ENCODE measurements at regions not wholly inside any gene's neighbourhood (a gene's known extent, or its start where the extent isn't known, plus 50 kb on each side); places are given as distances from the start of the nearest gene placed in this dataset.

DNA sequence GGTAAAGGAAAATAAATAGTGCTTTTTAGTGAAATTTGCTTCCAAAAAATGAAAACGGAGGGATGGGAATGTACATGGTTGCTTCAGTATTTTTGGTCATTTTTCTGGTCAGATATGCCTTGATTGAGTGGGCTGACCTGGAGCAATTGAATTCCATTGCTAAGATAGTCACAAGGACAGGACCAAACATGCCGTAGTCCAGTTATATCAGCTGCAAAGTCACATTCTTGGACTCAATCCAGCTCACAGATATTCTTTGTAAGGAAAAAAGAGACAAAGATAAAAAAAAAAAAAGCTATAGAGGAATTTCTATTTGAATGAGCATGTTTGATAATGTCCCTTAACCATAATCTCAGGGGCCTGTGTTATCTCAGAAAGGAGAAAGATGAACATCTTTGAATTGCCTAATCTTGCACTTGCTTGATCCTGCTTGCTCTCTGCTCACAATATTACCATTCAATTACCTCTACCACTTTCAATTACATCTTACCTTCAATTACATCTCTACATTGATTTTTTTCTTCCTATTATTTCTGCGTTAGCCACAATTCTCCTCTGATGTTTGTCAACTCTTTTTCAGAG, 75.4 kb upstream of the PACRGL start (continued):
- TF ChIP-seq, protein P1, sequence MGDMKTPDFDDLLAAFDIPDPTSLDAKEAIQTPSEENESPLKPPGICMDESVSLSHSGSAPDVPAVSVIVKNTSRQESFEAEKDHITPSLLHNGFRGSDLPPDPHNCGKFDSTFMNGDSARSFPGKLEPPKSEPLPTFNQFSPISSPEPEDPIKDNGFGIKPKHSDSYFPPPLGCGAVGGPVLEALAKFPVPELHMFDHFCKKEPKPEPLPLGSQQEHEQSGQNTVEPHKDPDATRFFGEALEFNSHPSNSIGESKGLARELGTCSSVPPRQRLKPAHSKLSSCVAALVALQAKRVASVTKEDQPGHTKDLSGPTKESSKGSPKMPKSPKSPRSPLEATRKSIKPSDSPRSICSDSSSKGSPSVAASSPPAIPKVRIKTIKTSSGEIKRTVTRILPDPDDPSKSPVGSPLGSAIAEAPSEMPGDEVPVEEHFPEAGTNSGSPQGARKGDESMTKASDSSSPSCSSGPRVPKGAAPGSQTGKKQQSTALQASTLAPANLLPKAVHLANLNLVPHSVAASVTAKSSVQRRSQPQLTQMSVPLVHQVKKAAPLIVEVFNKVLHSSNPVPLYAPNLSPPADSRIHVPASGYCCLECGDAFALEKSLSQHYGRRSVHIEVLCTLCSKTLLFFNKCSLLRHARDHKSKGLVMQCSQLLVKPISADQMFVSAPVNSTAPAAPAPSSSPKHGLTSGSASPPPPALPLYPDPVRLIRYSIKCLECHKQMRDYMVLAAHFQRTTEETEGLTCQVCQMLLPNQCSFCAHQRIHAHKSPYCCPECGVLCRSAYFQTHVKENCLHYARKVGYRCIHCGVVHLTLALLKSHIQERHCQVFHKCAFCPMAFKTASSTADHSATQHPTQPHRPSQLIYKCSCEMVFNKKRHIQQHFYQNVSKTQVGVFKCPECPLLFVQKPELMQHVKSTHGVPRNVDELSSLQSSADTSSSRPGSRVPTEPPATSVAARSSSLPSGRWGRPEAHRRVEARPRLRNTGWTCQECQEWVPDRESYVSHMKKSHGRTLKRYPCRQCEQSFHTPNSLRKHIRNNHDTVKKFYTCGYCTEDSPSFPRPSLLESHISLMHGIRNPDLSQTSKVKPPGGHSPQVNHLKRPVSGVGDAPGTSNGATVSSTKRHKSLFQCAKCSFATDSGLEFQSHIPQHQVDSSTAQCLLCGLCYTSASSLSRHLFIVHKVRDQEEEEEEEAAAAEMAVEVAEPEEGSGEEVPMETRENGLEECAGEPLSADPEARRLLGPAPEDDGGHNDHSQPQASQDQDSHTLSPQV (IDR thresholded peaks at IDR 0.05): no peak
- TF ChIP-seq POLR2B (IDR thresholded peaks at IDR 0.05; ENCODE audit: low read depth, partially characterized antibody): no peak
- no peak for TF ChIP-seq ZKSCAN8 (CRISPR knock-in tag; IDR thresholded peaks at IDR 0.05)
- TF ChIP-seq, protein P2, sequence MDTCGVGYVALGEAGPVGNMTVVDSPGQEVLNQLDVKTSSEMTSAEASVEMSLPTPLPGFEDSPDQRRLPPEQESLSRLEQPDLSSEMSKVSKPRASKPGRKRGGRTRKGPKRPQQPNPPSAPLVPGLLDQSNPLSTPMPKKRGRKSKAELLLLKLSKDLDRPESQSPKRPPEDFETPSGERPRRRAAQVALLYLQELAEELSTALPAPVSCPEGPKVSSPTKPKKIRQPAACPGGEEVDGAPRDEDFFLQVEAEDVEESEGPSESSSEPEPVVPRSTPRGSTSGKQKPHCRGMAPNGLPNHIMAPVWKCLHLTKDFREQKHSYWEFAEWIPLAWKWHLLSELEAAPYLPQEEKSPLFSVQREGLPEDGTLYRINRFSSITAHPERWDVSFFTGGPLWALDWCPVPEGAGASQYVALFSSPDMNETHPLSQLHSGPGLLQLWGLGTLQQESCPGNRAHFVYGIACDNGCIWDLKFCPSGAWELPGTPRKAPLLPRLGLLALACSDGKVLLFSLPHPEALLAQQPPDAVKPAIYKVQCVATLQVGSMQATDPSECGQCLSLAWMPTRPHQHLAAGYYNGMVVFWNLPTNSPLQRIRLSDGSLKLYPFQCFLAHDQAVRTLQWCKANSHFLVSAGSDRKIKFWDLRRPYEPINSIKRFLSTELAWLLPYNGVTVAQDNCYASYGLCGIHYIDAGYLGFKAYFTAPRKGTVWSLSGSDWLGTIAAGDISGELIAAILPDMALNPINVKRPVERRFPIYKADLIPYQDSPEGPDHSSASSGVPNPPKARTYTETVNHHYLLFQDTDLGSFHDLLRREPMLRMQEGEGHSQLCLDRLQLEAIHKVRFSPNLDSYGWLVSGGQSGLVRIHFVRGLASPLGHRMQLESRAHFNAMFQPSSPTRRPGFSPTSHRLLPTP (IDR thresholded peaks at IDR 0.05; ENCODE audit: borderline replicate concordance, extremely low read depth, insufficient read length): no peak
- TF ChIP-seq TCF7L2 (IDR thresholded peaks at IDR 0.05; ENCODE audit: low read depth, low read length): no peak
- TF ChIP-seq, protein P3, sequence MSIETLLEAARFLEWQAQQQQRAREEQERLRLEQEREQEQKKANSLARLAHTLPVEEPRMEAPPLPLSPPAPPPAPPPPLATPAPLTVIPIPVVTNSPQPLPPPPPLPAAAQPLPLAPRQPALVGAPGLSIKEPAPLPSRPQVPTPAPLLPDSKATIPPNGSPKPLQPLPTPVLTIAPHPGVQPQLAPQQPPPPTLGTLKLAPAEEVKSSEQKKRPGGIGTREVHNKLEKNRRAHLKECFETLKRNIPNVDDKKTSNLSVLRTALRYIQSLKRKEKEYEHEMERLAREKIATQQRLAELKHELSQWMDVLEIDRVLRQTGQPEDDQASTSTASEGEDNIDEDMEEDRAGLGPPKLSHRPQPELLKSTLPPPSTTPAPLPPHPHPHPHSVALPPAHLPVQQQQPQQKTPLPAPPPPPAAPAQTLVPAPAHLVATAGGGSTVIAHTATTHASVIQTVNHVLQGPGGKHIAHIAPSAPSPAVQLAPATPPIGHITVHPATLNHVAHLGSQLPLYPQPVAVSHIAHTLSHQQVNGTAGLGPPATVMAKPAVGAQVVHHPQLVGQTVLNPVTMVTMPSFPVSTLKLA (conservative IDR thresholded peaks at IDR 0.05): no peak
- no peak for TF ChIP-seq MTA2 (IDR thresholded peaks at IDR 0.05; ENCODE audit: low read depth)
- TF ChIP-seq SRSF7 (optimal IDR thresholded peaks at IDR 0.05; ENCODE audit: low read depth, low read length): no peak
- TF ChIP-seq ZNF589 (CRISPR knock-in tag; IDR thresholded peaks at IDR 0.05; ENCODE audit: low read depth): no peak
- no peak for TF ChIP-seq NCOR1 (IDR thresholded peaks at IDR 0.05)
- TF ChIP-seq, protein P4, sequence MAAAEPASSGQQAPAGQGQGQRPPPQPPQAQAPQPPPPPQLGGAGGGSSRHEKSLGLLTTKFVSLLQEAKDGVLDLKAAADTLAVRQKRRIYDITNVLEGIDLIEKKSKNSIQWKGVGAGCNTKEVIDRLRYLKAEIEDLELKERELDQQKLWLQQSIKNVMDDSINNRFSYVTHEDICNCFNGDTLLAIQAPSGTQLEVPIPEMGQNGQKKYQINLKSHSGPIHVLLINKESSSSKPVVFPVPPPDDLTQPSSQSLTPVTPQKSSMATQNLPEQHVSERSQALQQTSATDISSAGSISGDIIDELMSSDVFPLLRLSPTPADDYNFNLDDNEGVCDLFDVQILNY (CRISPR knock-in tag; IDR thresholded peaks at IDR 0.05): no peak
- TF ChIP-seq ARHGAP35 (IDR thresholded peaks at IDR 0.05; ENCODE audit: partially characterized antibody): no peak
- TF ChIP-seq ZNF224 (CRISPR knock-in tag; IDR thresholded peaks at IDR 0.05): no peak
- no peak for TF ChIP-seq ZNF282 (CRISPR knock-in tag; IDR thresholded peaks at IDR 0.05)
